DOHH2 (cell line): ENCODE measurements at regions not wholly inside any gene's neighbourhood (a gene's known extent, or its start where the extent isn't known, plus 50 kb on each side); places are given as distances from the start of the nearest gene placed in this dataset.

ENCODE experiments used
- H3F3A ChIP-seq: fragments of 200-600 bp; sonication (generic), shearing (Covaris generic); 2 replicates; pipeline ENCODE4 v1.6.0; 2016; ENCODE audit warnings: antibody characterized with exemption, mild to moderate bottlenecking; ENCODE audit not compliant: control insufficient read depth, insufficient read depth
- H3K27ac ChIP-seq: fragments of 200-600 bp; sonication (generic); 2 replicates; pipeline ENCODE4 v1.5.1; 2014; ENCODE audit warnings: low read depth, mild to moderate bottlenecking, low read length, moderate library complexity
- H3K27me3 ChIP-seq: fragments of 200-600 bp; sonication (generic); 2 replicates; pipeline ENCODE4 v1.6.1; 2014; ENCODE audit warnings: mild to moderate bottlenecking, low read length, mixed read lengths; ENCODE audit not compliant: control insufficient read depth
- H3K36me3 ChIP-seq: fragments of 200-600 bp; sonication (generic); 2 replicates; pipeline ENCODE4 v1.6.1; 2014; ENCODE audit warnings: mild to moderate bottlenecking, low read length, moderate library complexity, mixed read lengths; ENCODE audit not compliant: control insufficient read depth
- H3K4me1 ChIP-seq: fragments of 200-600 bp; sonication (generic); 2 replicates; pipeline ENCODE4 v1.6.1; 2014; ENCODE audit warnings: mild to moderate bottlenecking, low read length, mixed read lengths; ENCODE audit not compliant: control insufficient read depth
- H3K4me2 ChIP-seq: fragments of 200-600 bp; sonication (generic); 2 replicates; pipeline ENCODE4 v1.6.0; 2014; ENCODE audit warnings: mild to moderate bottlenecking, low read length, moderate library complexity
- H3K4me3 ChIP-seq: fragments of 200-600 bp; sonication (generic); 2 replicates; pipeline ENCODE4 v1.5.1; 2014; ENCODE audit warnings: mild to moderate bottlenecking, low read length, mixed read lengths
- H3K79me2 ChIP-seq: fragments of 200-600 bp; sonication (generic); 2 replicates; pipeline ENCODE4 v1.6.1; 2014; ENCODE audit warnings: mild to moderate bottlenecking, low read length, mixed read lengths; ENCODE audit not compliant: control insufficient read depth
- H3K9me2 ChIP-seq: fragments of 200-600 bp; sonication (generic); replicated peaks from 2 replicates; pipeline ENCODE4 v1.6.1; 2014; ENCODE audit warnings: mild to moderate bottlenecking, low read length, mixed read lengths; ENCODE audit not compliant: control insufficient read depth
- H3K9me3 ChIP-seq: fragments of 200-600 bp; sonication (generic); 2 replicates; pipeline ENCODE4 v1.6.1; 2014; ENCODE audit warnings: antibody characterized with exemption, low read length, mixed read lengths; ENCODE audit not compliant: control insufficient read depth, insufficient read depth
- H4K20me1 ChIP-seq: fragments of 200-600 bp; sonication (generic); 2 replicates; pipeline ENCODE4 v1.6.0; 2014; ENCODE audit warnings: low read depth, mild to moderate bottlenecking, antibody characterized with exemption, low read length, moderate library complexity; ENCODE audit not compliant: control insufficient read depth, insufficient read depth
- CTCF ChIP-seq: fragments of 200-600 bp; sonication (generic); IDR thresholded peaks from one replicate; pipeline ENCODE4 v1.5.1; 2014; ENCODE audit warnings: antibody characterized with exemption, mild to moderate bottlenecking, low read depth, low read length; ENCODE audit not compliant: poor library complexity, severe bottlenecking
- EZH2phosphoT487 ChIP-seq: fragments of 200-600 bp; sonication (generic); IDR thresholded peaks from 2 replicates; pipeline ENCODE4 v1.6.1; 2017; ENCODE audit warnings: borderline replicate concordance, mild to moderate bottlenecking, antibody characterized with exemption, low read length, moderate library complexity, mixed read lengths

GRCh38 chr1:208858738-208859137 is 614.6 kb upstream of the PLXNA2 start:
- no peak for TF ChIP-seq CTCF
- no peak for TF ChIP-seq EZH2phosphoT487
- H3K4me1 ChIP-seq = no peaks in the 10 kb centered on the region
- H3K4me2 ChIP-seq = no peak overlapping the region
- H3K4me3 ChIP-seq = no peak overlapping the region
- no peaks in the 10 kb centered on the region for H3K79me2 ChIP-seq
- no peaks in the 10 kb centered on the region for H3F3A ChIP-seq
- H4K20me1 ChIP-seq = no peaks in the 10 kb centered on the region
- H3K27me3 ChIP-seq = no peaks in the 10 kb centered on the region
- no peaks in the 10 kb centered on the region for H3K9me3 ChIP-seq
- H3K9me2 ChIP-seq = no peaks in the 10 kb centered on the region
- no peak overlapping the region for H3K27ac ChIP-seq
- H3K36me3 ChIP-seq = no peaks in the 10 kb centered on the region

- H4K20me1 ChIP-seq = no peaks in the 10 kb centered on the region
- no peaks in the 10 kb centered on the region for H3K9me2 ChIP-seq
- no peaks in the 10 kb centered on the region for H3K9me3 ChIP-seq
- H3K36me3 ChIP-seq = no peaks in the 10 kb centered on the region
- no peak overlapping the region for H3K27ac ChIP-seq
- no peaks in the 10 kb centered on the region for H3K4me1 ChIP-seq
- H3K79me2 ChIP-seq = no peaks in the 10 kb centered on the region
- no peaks in the 10 kb centered on the region for H3F3A ChIP-seq
- no peak for TF ChIP-seq EZH2phosphoT487
- no peak for TF ChIP-seq CTCF
- H3K4me2 ChIP-seq = no peak overlapping the region
- H3K27me3 ChIP-seq = no peaks in the 10 kb centered on the region
- no peak overlapping the region for H3K4me3 ChIP-seq
These were observed 620.3 kb upstream of the PLXNA2 start for GRCh38 chr1:208864366-208864965.

DNA sequence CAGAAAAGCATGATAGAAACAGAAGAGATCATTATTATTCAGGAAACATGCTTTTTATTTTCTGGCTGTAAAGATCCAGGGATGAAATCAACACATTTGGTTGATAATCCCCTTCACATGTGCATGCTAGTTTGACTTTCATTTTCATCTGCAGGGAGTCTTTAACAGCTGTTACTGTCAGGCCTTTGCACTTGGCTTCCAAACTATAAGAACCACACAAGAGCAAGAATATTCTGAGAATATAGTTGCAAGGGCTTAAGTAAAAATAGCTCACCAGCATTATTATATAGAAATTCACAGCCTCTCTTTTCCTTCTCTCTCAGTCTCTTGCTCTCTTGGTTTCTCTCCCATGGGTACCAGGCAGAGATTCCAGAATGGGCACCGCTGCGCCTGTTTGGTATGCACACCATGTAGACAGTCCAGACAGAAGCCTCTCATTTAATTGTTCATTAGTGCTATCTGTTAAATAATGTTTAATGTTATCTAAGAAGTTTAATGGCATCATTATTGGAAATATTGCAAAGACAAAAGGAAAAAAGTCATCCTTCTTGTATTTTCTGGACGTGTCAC is 622.3 kb upstream of the PLXNA2 start:
- TF ChIP-seq EZH2phosphoT487 = no peak
- no peak for TF ChIP-seq CTCF
- no peak overlapping the region for H3K27ac ChIP-seq
- H4K20me1 ChIP-seq = no peaks in the 10 kb centered on the region
- no peak overlapping the region for H3K4me3 ChIP-seq
- H3K79me2 ChIP-seq = no peaks in the 10 kb centered on the region
- H3K4me1 ChIP-seq = no peaks in the 10 kb centered on the region
- H3F3A ChIP-seq = no peaks in the 10 kb centered on the region
- no peaks in the 10 kb centered on the region for H3K27me3 ChIP-seq
- H3K9me2 ChIP-seq = no peaks in the 10 kb centered on the region
- H3K9me3 ChIP-seq = no peaks in the 10 kb centered on the region
- H3K4me2 ChIP-seq = no peak overlapping the region
- no peaks in the 10 kb centered on the region for H3K36me3 ChIP-seq

- no peaks in the 10 kb centered on the region for H3K79me2 ChIP-seq
- TF ChIP-seq CTCF (no peak), EZH2phosphoT487 (no peak)
- H3K27ac ChIP-seq = no peak overlapping the region
These were observed 624.4 kb upstream of the PLXNA2 start for GRCh38 chr1:208868554-208868953.

More at GRCh38 chr1:208868554-208868953, 624.4 kb upstream of the PLXNA2 start:
- Histone ChIP-seq H3K36me3 (no peaks in the 10 kb centered on the region), H4K20me1 (no peaks in the 10 kb centered on the region), H3K9me3 (no peaks in the 10 kb centered on the region), H3K27me3 (no peaks in the 10 kb centered on the region), H3K4me1 (no peaks in the 10 kb centered on the region), H3K4me3 (no peak overlapping the region), H3F3A (no peaks in the 10 kb centered on the region), H3K4me2 (no peak overlapping the region), H3K9me2 (no peaks in the 10 kb centered on the region)
